Left lung (tissue), 4 donors: ENCODE measurements at regions not wholly inside any gene's neighbourhood (a gene's known extent, or its start where the extent isn't known, plus 50 kb on each side); places are given as distances from the start of the nearest gene placed in this dataset.

Experiments
- ATAC-seq: fragments of 200-7000 bp; cut with Tn5 transposase; one replicate; pipeline ENCODE4 v1.9.1; 2020; ENCODE audit warnings: moderate library complexity
- DNase-seq, 4 donors: peaks; one replicate each; pipeline ENCODE4 v3.0.0-alpha.2; 2013 to 2020
- H3K27ac ChIP-seq, 2 donors: fragments of 200-600 bp; sonication (generic) in 1 of 2; one replicate each; pipeline versions ENCODE4 v1.5.0 to v1.8.0; 2020 to 2021
- H3K27me3 ChIP-seq, 2 donors: fragments of 200-600 bp; sonication (generic) in 1 of 2; one replicate each; pipeline versions ENCODE4 v1.5.0 to v1.8.0; 2020 to 2021
- H3K36me3 ChIP-seq, 2 donors: fragments of 200-600 bp; sonication (generic) in 1 of 2; one replicate each; pipeline versions ENCODE4 v1.5.0 to v1.8.0; 2020 to 2021
- H3K4me1 ChIP-seq, 2 donors: fragments of 200-600 bp; one replicate each; pipeline ENCODE4 v1.8.0; 2021
- H3K4me3 ChIP-seq, 2 donors: fragments of 200-600 bp; sonication (generic) in 1 of 2; one replicate each; pipeline versions ENCODE4 v1.5.0 to v1.8.0; 2020 to 2021; ENCODE audit warnings: mild to moderate bottlenecking in 1 of 2
- H3K9me3 ChIP-seq, 2 donors: fragments of 200-600 bp; sonication (generic) in 1 of 2; one replicate each; pipeline versions ENCODE4 v1.5.0 to v1.8.0; 2020 to 2021
- CTCF ChIP-seq, 2 donors: fragments of 200-600 bp; sonication (generic) in 1 of 2; IDR thresholded peaks; one replicate each; pipeline versions ENCODE4 v1.5.0 to v1.8.0; 2021; ENCODE audit warnings: antibody characterized with exemption in 2 of 2
- intact Hi-C, 2 donors: fragments of 100-400 bp; cut with DNase I; formaldehyde crosslinking; loops; one replicate each; pipeline versions ENCODE4 v1.11.2 to v1.14.2; 2022
- donor health status: DM: no; HTN: yes; CAD: no.
- donor health status: DM: no; HTN: no; CAD: no.

- ATAC-seq: no peak
- H3K9me3 ChIP-seq: peaks cover 0 to 2% of the 10 kb centered on the region in 2 donors
- intact Hi-C loops: no loop called here
Measured at GRCh38 chr3:159210336-159210735, 408.5 kb downstream of the MFSD1 start.

GRCh38 chr3:159216311-159216710, 414.5 kb downstream of the MFSD1 start:
- no peak overlapping the region for H3K27ac ChIP-seq
- H3K4me1 ChIP-seq: no peaks in the 10 kb centered on the region
- DNase-seq: no peak
- H3K36me3 ChIP-seq: no peaks in the 10 kb centered on the region
- no peak overlapping the region for H3K4me3 ChIP-seq
- ATAC-seq: no peak
- H3K27me3 ChIP-seq: no peaks in the 10 kb centered on the region
- H3K9me3 ChIP-seq: no peaks in the 10 kb centered on the region
- TF ChIP-seq CTCF (IDR thresholded peaks at IDR 0.05): no peak
- intact Hi-C loops: no loop called here

More at GRCh38 chr3:159210336-159210735, 408.5 kb downstream of the MFSD1 start:
- no peaks in the 10 kb centered on the region for H3K36me3 ChIP-seq
- H3K4me1 ChIP-seq: no peaks in the 10 kb centered on the region
- no peak overlapping the region for H3K27ac ChIP-seq
- DNase-seq: no peak
- no peak overlapping the region for H3K4me3 ChIP-seq
- H3K27me3 ChIP-seq: no peaks in the 10 kb centered on the region
- no peak for TF ChIP-seq CTCF (IDR thresholded peaks at IDR 0.05)

DNA sequence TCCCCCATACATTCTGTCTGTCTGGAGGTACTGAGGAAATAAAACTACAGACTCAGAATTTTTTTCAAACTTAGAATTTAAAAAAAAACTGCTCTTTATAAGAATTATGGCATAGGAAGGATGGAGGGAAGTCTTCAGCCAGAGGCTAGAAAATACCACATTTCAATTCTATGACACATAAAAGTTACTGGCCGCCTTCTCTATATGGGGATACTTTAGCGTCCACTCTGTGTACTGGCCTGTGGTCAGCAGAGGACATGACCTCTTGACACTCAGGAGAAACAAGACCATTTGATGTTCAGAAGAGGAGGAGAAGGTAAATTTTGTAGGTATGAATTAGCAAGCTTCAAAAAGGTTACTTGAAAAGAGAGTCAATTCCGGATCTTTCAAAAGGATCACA, 417.4 kb downstream of the MFSD1 start:
- no peaks in the 10 kb centered on the region for H3K9me3 ChIP-seq
- H3K27ac ChIP-seq: no peak overlapping the region
- no peaks in the 10 kb centered on the region for H3K27me3 ChIP-seq
- TF ChIP-seq CTCF (IDR thresholded peaks at IDR 0.05): no peak
- intact Hi-C loops: no loop called here
- ATAC-seq (no peak), DNase-seq (no peak)
- H3K4me1 ChIP-seq: no peaks in the 10 kb centered on the region
- no peak overlapping the region for H3K4me3 ChIP-seq
- H3K36me3 ChIP-seq: no peaks in the 10 kb centered on the region

GRCh38 chr3:159221335-159221734, 419.5 kb downstream of the MFSD1 start:
- ATAC-seq: no peak
- H3K27me3 ChIP-seq: no peaks in the 10 kb centered on the region
- H3K9me3 ChIP-seq: no peaks in the 10 kb centered on the region
- no peaks in the 10 kb centered on the region for H3K36me3 ChIP-seq
- no peaks in the 10 kb centered on the region for H3K4me1 ChIP-seq
- DNase-seq: no peak
- intact Hi-C loops: no loop called here
- no peak overlapping the region for H3K27ac ChIP-seq
- H3K4me3 ChIP-seq: no peak overlapping the region
- TF ChIP-seq CTCF (IDR thresholded peaks at IDR 0.05): no peak

GRCh38 chr3:159229116-159229680, 427.3 kb downstream of the MFSD1 start:
- DNase-seq: no peak

More at GRCh38 chr3:159229116-159229680, 427.3 kb downstream of the MFSD1 start:
- intact Hi-C loops: no loop called here
- Histone ChIP-seq H3K4me3 (no peak overlapping the region), H3K4me1 (no peaks in the 10 kb centered on the region), H3K36me3 (no peaks in the 10 kb centered on the region), H3K27ac (no peak overlapping the region), H3K27me3 (no peaks in the 10 kb centered on the region), H3K9me3 (no peaks in the 10 kb centered on the region)
- ATAC-seq: no peak
- no peak for TF ChIP-seq CTCF (IDR thresholded peaks at IDR 0.05)
